AG10803 (cell line): ENCODE measurements at regions not wholly inside any gene's neighbourhood (a gene's known extent, or its start where the extent isn't known, plus 50 kb on each side); places are given as distances from the start of the nearest gene placed in this dataset.

ENCODE experiments used
- DNase-seq: peaks from one replicate; pipeline ENCODE4 v3.0.0; 2010; ENCODE audit warnings: low read depth
- H3K4me3 ChIP-seq: 2 replicates; pipeline ENCODE4 v1.5.1; 2011; ENCODE audit warnings: mild to moderate bottlenecking, low read length, control low read depth
- TF ChIP-seq, protein P1 (sequence below): conservative IDR thresholded peaks from 2 replicates; pipeline ENCODE4 v1.5.1; 2011; ENCODE audit warnings: mild to moderate bottlenecking, low read length, control low read depth, inconsistent platforms

GRCh38 chr14:101335061-101335661, 226.1 kb upstream of the DIO3 start:
- TF ChIP-seq, protein P1, sequence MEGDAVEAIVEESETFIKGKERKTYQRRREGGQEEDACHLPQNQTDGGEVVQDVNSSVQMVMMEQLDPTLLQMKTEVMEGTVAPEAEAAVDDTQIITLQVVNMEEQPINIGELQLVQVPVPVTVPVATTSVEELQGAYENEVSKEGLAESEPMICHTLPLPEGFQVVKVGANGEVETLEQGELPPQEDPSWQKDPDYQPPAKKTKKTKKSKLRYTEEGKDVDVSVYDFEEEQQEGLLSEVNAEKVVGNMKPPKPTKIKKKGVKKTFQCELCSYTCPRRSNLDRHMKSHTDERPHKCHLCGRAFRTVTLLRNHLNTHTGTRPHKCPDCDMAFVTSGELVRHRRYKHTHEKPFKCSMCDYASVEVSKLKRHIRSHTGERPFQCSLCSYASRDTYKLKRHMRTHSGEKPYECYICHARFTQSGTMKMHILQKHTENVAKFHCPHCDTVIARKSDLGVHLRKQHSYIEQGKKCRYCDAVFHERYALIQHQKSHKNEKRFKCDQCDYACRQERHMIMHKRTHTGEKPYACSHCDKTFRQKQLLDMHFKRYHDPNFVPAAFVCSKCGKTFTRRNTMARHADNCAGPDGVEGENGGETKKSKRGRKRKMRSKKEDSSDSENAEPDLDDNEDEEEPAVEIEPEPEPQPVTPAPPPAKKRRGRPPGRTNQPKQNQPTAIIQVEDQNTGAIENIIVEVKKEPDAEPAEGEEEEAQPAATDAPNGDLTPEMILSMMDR, result no peak
- no peak for DNase-seq
- no peak overlapping the region for H3K4me3 ChIP-seq

DNA sequence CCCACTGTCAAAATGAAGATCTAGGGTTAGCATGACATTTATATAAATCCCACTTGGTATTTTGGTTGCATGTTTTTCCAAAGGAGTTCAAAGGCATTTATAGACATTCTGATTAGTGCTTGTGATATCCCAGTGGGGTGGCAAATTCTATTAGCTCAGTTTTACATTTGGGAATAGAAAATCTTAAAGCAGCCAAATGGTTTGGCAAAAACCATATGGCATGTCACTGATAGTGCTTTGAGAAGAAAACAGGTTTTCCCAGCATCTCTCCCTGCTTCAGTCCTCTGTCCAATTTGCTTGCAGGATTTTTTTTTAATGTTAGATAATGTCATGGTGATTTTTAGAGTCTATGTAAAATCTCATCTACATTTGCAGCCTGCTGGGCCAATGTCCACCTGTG, 225.1 kb upstream of the DIO3 start:
- TF ChIP-seq, protein P1, result no peak
- no peak overlapping the region for H3K4me3 ChIP-seq
- DNase-seq, result no peak

- H3K4me3 ChIP-seq, result no peak overlapping the region
- TF ChIP-seq, protein P1, result no peak
- DNase-seq, result no peak
These were observed 224.2 kb upstream of the DIO3 start for GRCh38 chr14:101337053-101337452.

DNA sequence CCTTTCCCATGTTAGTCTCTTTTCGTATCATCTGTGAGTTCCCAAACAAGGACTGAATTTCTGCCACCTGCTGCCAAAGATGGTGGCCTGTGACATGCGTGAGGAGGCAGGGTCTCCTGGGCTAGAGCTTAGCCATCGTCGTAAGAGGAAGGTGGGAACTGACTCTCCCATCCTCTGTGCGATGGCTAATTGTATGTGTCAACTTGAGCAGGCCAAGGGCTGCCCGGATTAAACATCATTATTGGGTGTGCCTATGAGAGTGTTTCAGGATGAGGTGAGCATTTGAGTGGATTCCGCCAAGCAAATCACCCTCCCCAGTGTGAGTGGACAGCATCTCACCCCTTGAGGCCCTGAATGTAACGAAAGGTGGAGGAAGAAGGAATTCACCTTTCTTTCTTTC, 220.7 kb upstream of the DIO3 start:
- DNase-seq, result no peak
- TF ChIP-seq, protein P1, result no peak
- H3K4me3 ChIP-seq, result no peak overlapping the region

DNA sequence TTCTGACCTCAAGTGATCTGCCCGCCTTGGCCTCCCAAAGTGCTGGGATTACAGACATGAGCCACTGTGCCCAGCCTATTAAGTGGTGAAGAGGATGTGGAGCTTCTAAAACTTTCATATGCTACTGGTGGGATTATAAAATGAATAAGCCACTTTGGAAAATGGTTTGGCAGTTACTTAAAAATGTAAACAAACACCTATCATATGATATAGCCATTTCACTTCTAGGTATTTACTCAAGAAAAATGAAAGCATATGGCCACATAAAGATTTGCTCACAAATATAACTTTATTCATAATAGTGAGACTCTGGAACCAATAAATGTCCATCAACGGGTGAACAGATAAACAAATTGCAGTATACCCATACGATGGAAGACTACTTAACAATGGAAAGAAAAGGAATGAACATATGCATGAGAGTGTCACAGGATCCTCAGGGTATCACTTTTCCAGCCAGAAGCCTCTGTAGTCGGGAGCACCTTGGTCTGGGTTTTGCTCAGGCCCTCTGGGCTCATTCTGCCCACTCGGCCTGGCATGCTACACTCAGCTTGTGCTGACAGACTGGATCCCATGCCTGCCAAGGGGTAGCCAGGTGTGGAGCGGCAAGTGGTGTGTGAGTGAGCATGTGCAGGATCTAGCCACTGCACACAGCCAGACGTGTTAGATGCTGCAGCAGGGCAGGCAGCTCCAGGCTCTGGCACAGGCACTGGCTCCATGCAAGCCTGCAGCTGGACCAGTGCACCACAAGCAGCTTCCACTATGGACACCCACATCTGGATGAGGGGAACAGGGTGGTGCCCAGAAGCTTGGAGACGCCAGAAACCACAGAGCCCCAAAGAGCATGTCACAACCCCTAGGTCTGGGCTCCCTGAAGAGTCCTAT, 213.2 kb upstream of the DIO3 start:
- no peak overlapping the region for H3K4me3 ChIP-seq
- TF ChIP-seq, protein P1, result no peak
- DNase-seq, result no peak

DNA sequence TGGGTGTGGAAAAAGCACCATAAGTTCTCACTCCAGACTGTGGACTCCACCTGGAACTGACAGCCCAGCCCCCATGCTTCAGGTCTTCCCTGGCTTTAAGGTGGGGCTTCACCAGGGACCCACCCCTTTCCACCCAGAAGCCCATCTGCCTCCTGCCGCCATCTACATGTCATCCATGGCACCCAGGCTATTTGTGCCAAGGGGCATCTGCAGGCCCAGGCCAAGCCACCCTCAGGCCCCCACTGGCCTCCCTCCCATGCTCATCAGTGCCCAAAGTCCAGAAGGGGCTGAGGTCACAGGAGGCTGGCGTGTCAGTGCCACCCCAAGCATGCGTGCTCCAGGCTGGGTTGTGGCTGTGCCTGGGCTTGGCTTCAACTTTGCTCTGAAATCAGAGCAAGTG, 212.2 kb upstream of the DIO3 start:
- DNase-seq, result no peak
- TF ChIP-seq, protein P1, result no peak
- H3K4me3 ChIP-seq, result no peak overlapping the region

DNA sequence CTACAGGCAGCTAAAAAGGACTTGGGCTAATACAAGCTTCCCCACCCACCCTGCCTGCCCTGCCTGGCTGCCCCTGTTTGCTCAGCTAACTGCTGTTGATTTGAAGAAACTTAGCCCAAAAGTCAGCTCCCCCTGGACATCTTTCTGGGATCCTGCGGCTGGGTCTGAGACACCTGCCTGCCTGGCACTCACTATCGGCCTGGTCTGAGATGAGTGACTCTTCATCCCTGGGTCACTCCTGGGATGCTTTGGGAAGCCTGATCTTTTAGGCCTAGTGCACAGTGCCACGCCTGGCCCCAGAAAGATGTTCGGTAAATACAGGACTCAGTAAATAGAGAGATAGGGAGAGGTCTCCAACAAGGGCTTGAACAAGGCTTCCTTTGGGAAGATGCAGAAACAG, 211.3 kb upstream of the DIO3 start:
- DNase-seq, result no peak
- TF ChIP-seq, protein P1, result no peak

More for the DNA sequence above, 211.3 kb upstream of the DIO3 start:
- H3K4me3 ChIP-seq, result no peak overlapping the region
